SH-SY5Y (cell line): ENCODE measurements at regions not wholly inside any gene's neighbourhood (a gene's known extent, or its start where the extent isn't known, plus 50 kb on each side); places are given as distances from the start of the nearest gene placed in this dataset.

Experiments used
- GATA2 ChIP-seq: IDR thresholded peaks from 2 replicates; pipeline ENCODE4 v1.6.1; 2011; ENCODE audit warnings: mild to moderate bottlenecking, low read depth, low read length
- GATA3 ChIP-seq: IDR thresholded peaks from 2 replicates; pipeline ENCODE4 v1.6.1; 2011; ENCODE audit warnings: low read depth, mild to moderate bottlenecking, low read length, moderate library complexity

GRCh38 chr3:177904621-177905020 lies 631.6 kb upstream of the KCNMB2 start:
- TF ChIP-seq GATA3: no peak
- no peak for TF ChIP-seq GATA2
